GM18508 (cell line): ENCODE measurements at regions not wholly inside any gene's neighbourhood (a gene's known extent, or its start where the extent isn't known, plus 50 kb on each side); places are given as distances from the start of the nearest gene placed in this dataset.
A peak's percentile ranks its signal among the peaks of the same experiment; 100 is the strongest.
"Not testable (repeated sequence)": the region's sequence is repeated elsewhere in the genome, so short reads cannot be mapped to it uniquely, and the experiment has no call there.

Experiments used
- ATAC-seq: cut with Tn5 transposase; IDR thresholded peaks from one replicate; pipeline ENCODE4 v1.9.1; 2021; ENCODE audit warnings: moderate number of reproducible peaks; ENCODE audit not compliant: insufficient read depth, unreplicated experiment

GRCh38 chr3:191952609-191953008 is 491.6 kb downstream of the PYDC2 start:
- no peak for ATAC-seq

- peak; percentile 46 for ATAC-seq
Observed at GRCh38 chr3:191958980-191959671, 498.2 kb downstream of the PYDC2 start.

- ATAC-seq: no peak
Observed at GRCh38 chr3:191959876-191960413, 499.0 kb downstream of the PYDC2 start.

- ATAC-seq: no peak
Observed at GRCh38 chr3:191961022-191961421, 500.1 kb downstream of the PYDC2 start.

DNA sequence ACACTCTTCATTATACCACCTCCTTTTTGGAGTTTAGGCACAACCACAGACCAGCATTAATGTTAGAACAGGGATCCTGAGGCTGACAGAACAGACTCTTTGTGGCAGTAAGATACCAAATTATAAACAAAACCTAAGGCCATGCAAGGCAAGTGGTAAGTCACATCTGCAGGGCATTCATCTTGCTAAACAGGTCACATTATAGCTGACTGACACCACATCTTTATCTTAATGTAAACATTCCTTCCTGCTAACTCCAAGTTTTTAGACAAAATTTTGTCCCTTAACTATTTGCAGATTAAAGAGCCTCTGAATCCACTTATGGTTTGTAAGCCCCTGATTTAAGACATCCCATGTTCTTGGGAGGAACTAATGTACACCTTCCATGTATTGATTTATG is 500.6 kb downstream of the PYDC2 start:
- ATAC-seq: no peak

DNA sequence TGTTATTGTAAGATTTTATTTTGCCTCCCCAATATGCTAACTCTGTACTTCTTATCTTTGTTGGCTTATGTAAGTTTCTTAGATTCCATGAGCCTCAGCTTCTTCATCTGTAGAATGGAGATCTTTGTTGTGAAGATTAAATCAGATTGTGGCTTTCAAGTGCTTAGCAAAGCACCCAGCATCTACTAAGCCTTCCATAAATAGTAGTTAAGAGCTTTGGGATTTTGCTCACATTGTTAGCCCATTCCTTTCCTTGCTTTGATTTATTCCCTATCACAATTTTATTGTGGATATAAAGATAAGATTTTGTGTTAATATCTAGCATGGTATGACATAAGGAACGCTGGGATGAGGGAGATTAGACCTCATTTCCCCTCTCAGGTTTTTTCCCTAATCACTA is 501.4 kb downstream of the PYDC2 start:
- no peak for ATAC-seq

GRCh38 chr3:191963182-191963581 is 502.2 kb downstream of the PYDC2 start:
- ATAC-seq: no peak

DNA sequence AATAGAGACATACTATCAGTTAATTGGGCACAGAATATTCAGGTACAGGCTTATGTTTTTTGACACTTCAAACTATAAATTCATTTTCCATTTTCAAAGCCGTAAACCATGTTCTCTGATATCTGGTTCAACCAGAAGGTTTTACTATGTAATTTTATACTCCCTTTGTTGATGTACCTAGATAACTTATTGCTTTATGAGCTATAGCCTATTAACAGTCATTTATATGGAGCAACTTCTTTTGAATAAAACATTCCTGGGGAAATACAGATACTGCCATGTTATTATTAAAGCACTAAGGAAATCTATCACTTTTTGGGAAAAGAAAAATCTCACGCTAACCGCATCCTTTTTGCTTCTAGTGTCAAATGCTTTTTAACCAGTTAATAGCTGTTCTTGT is 505.6 kb downstream of the PYDC2 start:
- ATAC-seq: no peak

GRCh38 chr3:191968299-191968698 is 507.3 kb downstream of the PYDC2 start:
- no peak for ATAC-seq

GRCh38 chr3:191972714-191973398 is 511.9 kb downstream of the PYDC2 start:
- ATAC-seq: no peak

- no peak for ATAC-seq
Observed at GRCh38 chr3:191973820-191974219, 512.9 kb downstream of the PYDC2 start.

DNA sequence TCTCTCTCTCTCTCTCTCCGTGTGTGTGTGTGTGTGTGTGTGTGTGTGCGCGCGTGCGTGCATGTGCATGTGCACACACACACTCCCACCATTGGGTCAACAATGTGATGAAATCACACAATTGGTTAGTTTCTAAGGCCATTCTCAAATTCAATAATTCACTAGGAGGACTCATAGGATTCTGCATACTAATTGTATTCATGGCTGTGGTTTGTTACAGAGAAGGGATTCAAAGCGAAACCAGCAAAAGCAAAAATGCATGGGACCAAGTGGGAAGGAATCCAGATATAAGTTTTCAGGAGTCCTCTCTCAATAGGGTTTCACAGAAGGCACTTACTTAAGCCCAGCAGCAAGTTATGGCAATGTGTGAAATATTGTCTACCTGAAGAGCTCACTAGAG is 515.0 kb downstream of the PYDC2 start:
- no peak for ATAC-seq

DNA sequence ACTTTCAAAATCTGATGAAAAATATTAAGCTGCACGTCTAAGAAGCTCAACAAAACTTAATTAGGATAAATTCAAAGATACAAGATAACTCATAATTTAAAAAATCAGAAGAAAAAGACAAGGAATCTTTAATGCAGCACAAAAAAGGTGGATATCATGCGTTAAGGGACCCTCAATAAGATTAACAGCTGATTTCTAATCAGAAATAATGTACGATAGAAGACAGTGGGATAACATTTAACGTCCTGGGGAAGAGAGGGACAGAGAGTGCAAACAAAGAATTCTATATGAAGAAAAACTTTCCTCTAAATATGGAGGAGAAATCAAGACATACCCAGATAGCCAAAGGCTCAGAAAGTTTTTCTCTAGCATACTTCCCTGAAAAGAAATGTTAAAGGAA is 519.5 kb downstream of the PYDC2 start:
- ATAC-seq: no peak

DNA sequence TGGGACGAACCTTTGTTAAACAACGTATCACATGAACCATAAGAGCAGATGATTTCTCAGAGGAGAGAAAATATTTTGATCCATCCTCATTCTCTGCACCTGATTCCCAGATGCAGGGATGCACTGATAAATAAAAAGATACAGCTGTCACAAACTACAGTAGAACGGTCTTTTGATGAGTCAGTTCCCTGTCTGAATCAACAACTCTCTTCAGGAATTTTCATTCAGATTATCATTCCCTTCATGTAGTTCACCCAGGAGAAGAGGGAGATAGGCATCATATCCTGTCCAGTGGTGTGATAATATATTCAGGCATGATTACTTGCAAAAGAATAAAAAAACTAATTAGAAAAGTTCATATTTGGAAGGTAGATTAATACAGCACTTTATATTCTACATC is 521.5 kb downstream of the PYDC2 start:
- no peak for ATAC-seq

DNA sequence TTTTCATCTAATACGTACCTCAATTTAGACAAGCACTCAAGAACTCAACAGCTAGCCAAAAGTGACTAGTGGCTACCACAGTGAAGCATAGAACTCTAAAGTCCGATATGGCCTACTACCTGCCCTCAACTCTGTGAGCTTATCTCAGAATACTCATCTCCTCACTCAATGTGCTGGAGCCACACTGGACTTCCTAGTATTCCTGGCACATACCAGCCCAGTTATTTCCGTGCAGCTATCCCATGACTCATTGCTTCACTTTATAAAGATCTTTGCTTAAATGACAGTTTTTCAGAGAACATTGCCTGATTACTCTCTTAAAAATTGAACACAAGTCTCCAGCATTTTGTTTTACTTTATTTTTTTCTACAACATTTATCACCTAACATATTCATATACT is 524.7 kb downstream of the PYDC2 start:
- no peak for ATAC-seq

- no peak for ATAC-seq
Observed at GRCh38 chr3:191987831-191988350, 526.9 kb downstream of the PYDC2 start.

GRCh38 chr3:191993952-191994351 is 533.0 kb downstream of the PYDC2 start:
- ATAC-seq: not testable (repeated sequence)

DNA sequence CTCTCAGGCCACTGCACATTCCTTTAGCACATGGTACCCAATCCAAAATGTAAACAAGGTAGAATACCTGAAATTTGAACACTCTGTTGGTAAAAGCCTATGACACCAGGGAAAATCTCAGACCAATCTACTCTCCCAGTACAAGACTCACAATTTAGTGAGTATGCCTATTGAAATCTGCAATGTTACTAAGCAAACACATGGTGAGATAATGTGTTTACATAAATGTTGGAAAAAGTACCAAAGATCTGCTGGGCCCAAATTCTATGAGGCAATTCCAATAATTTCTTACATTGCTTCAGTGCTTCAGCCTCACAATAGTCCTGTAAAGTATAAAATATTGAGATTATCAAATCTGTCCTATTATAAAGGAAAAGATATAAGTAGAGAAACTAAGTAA is 536.1 kb downstream of the PYDC2 start:
- no peak for ATAC-seq

GRCh38 chr3:191997579-191998268 is 536.8 kb downstream of the PYDC2 start:
- no peak for ATAC-seq

GRCh38 chr3:192001218-192001617 is 540.3 kb downstream of the PYDC2 start:
- no peak for ATAC-seq

GRCh38 chr3:192005989-192006388 is 545.0 kb downstream of the PYDC2 start:
- ATAC-seq: no peak
